NCI-H2196 (cell line): ENCODE measurements at regions not wholly inside any gene's neighbourhood (a gene's known extent, or its start where the extent isn't known, plus 50 kb on each side); places are given as distances from the start of the nearest gene placed in this dataset.

ENCODE experiments used
- DNase-seq: peaks from one replicate; lab custom pipeline; 2025; ENCODE audit not compliant: unreplicated experiment; lab: John Stamatoyannopoulos, UW

GRCh38 chr13:29713839-29714238 lies 118.4 kb upstream of the SLC7A1 start:
- DNase-seq: no peak

- DNase-seq: no peak
Measured at GRCh38 chr13:29711776-29712175, 116.3 kb upstream of the SLC7A1 start.

- DNase-seq: no peak
Measured at GRCh38 chr13:29710511-29710910, 115.0 kb upstream of the SLC7A1 start.

GRCh38 chr13:29709407-29710069 lies 114.0 kb upstream of the SLC7A1 start:
- no peak for DNase-seq

- DNase-seq: peak; percentile 6
Measured at GRCh38 chr13:29707876-29708543, 112.5 kb upstream of the SLC7A1 start.

- DNase-seq: no peak
Measured at GRCh38 chr13:29706923-29707322, 111.4 kb upstream of the SLC7A1 start.

GRCh38 chr13:29704648-29705047 lies 109.2 kb upstream of the SLC7A1 start:
- DNase-seq: no peak

GRCh38 chr13:29703421-29703820 lies 107.9 kb upstream of the SLC7A1 start:
- DNase-seq: no peak

- DNase-seq: no peak
Measured at GRCh38 chr13:29702912-29703351, 107.4 kb upstream of the SLC7A1 start.

- DNase-seq: no peak
Measured at GRCh38 chr13:29698106-29698505, 102.6 kb upstream of the SLC7A1 start.

GRCh38 chr13:29696606-29697005 lies 101.1 kb upstream of the SLC7A1 start:
- no peak for DNase-seq

GRCh38 chr13:29693275-29693945 lies 97.9 kb upstream of the SLC7A1 start:
- peak; percentile 36 for DNase-seq

GRCh38 chr13:29689548-29689947 lies 94.1 kb upstream of the SLC7A1 start:
- no peak for DNase-seq

GRCh38 chr13:29688193-29688592 lies 92.7 kb upstream of the SLC7A1 start:
- DNase-seq: no peak

GRCh38 chr13:29684441-29684840 lies 89.0 kb upstream of the SLC7A1 start:
- no peak for DNase-seq

GRCh38 chr13:29683041-29683440 lies 87.6 kb upstream of the SLC7A1 start:
- DNase-seq: no peak

- DNase-seq: no peak
Measured at GRCh38 chr13:29681864-29682263, 86.4 kb upstream of the SLC7A1 start.

GRCh38 chr13:29679396-29680053 lies 84.0 kb upstream of the SLC7A1 start:
- no peak for DNase-seq

- no peak for DNase-seq
Measured at GRCh38 chr13:29677627-29678026, 82.1 kb upstream of the SLC7A1 start.

GRCh38 chr13:29676941-29677452 lies 81.5 kb upstream of the SLC7A1 start:
- no peak for DNase-seq

- DNase-seq: no peak
Measured at GRCh38 chr13:29676535-29676934, 81.0 kb upstream of the SLC7A1 start.
